GM18858 (cell line): ENCODE measurements at regions not wholly inside any gene's neighbourhood (a gene's known extent, or its start where the extent isn't known, plus 50 kb on each side); places are given as distances from the start of the nearest gene placed in this dataset.

Source experiments
- ATAC-seq: cut with Tn5 transposase; IDR thresholded peaks from one replicate; pipeline ENCODE4 v1.9.1; 2021; ENCODE audit not compliant: unreplicated experiment

- ATAC-seq, result no peak
Measured at GRCh38 chr22:48653929-48654328, 1173.7 kb downstream of the BRD1 start.

GRCh38 chr22:48653306-48653705 is 1174.4 kb downstream of the BRD1 start:
- no peak for ATAC-seq

- no peak for ATAC-seq
Measured at GRCh38 chr22:48652796-48653195, 1174.9 kb downstream of the BRD1 start.

- no peak for ATAC-seq
Measured at GRCh38 chr22:48651981-48652538, 1175.6 kb downstream of the BRD1 start.

- no peak for ATAC-seq
Measured at GRCh38 chr22:48651036-48651890, 1176.4 kb downstream of the BRD1 start.

GRCh38 chr22:48650323-48651035 is 1177.2 kb downstream of the BRD1 start:
- no peak for ATAC-seq

- no peak for ATAC-seq
Measured at GRCh38 chr22:48649466-48649865, 1178.2 kb downstream of the BRD1 start.

- ATAC-seq, result no peak
Measured at GRCh38 chr22:48649031-48649430, 1178.6 kb downstream of the BRD1 start.

- ATAC-seq, result no peak
Measured at GRCh38 chr22:48647606-48648515, 1179.8 kb downstream of the BRD1 start.

- no peak for ATAC-seq
Measured at GRCh38 chr22:48647051-48647450, 1180.6 kb downstream of the BRD1 start.

- no peak for ATAC-seq
Measured at GRCh38 chr22:48646216-48646925, 1181.3 kb downstream of the BRD1 start.

GRCh38 chr22:48645766-48646165 is 1181.9 kb downstream of the BRD1 start:
- ATAC-seq, result no peak

GRCh38 chr22:48644997-48645396 is 1182.7 kb downstream of the BRD1 start:
- ATAC-seq, result no peak

- ATAC-seq, result no peak
Measured at GRCh38 chr22:48644108-48644507, 1183.6 kb downstream of the BRD1 start.

GRCh38 chr22:48643066-48643731 is 1184.5 kb downstream of the BRD1 start:
- ATAC-seq, result no peak

- ATAC-seq, result no peak
Measured at GRCh38 chr22:48642550-48642949, 1185.1 kb downstream of the BRD1 start.

- no peak for ATAC-seq
Measured at GRCh38 chr22:48641906-48642475, 1185.7 kb downstream of the BRD1 start.

GRCh38 chr22:48640890-48641841 is 1186.5 kb downstream of the BRD1 start:
- ATAC-seq, result no peak
